GM23338 (cell line): ENCODE measurements at regions not wholly inside any gene's neighbourhood (a gene's known extent, or its start where the extent isn't known, plus 50 kb on each side); places are given as distances from the start of the nearest gene placed in this dataset.

Source experiments
- EZH2phosphoT487 ChIP-seq: fragments of 200-600 bp; sonication (generic); IDR thresholded peaks from one replicate; pipeline ENCODE4 v1.8.1; 2018; ENCODE audit warnings: antibody characterized with exemption; ENCODE audit not compliant: unreplicated experiment
- POLR2AphosphoS5 ChIP-seq: IDR thresholded peaks from 2 replicates; pipeline ENCODE4 v1.6.1; 2016; ENCODE audit warnings: antibody characterized with exemption, low read depth
- ZNF331 ChIP-seq: fragments of 250-450 bp; sonication (Bioruptor Pico); IDR thresholded peaks from 2 replicates; pipeline ENCODE4 v1.5.0; 2020; ENCODE audit warnings: low read depth, mild to moderate bottlenecking, moderate library complexity
- TF ChIP-seq, protein P1 (sequence below), 2 experiments: fragments of 200-600 bp in 1 of 2; sonication (generic) in 1 of 2; conservative IDR thresholded peaks; 2 replicates each; pipeline versions ENCODE4 v1.5.1 to v1.6.1; 2016 to 2017; ENCODE audit warnings: antibody characterized with exemption in 2 of 2, low read depth in 2 of 2, mild to moderate bottlenecking in 2 of 2, moderate library complexity in 1 of 2

DNA sequence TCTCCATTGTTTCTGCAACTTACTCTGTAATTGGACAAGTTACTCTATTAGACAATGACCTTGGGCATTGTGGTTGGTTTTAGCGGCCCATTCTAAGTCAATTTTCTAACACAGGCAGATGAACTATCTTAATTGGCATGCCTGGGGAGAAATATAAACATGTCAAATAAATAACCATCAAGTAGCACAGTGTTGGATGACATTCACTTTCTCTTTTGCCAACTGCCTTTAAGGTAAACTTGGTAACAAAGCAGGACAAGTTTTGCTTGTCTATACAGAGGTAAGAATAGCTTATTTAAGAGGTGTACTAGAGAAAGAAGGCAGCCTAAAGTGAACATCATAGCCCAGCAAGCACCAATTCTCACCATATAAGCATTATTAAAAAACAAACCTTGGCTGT, 599.6 kb downstream of the GBE1 start:
- TF ChIP-seq, protein P1, sequence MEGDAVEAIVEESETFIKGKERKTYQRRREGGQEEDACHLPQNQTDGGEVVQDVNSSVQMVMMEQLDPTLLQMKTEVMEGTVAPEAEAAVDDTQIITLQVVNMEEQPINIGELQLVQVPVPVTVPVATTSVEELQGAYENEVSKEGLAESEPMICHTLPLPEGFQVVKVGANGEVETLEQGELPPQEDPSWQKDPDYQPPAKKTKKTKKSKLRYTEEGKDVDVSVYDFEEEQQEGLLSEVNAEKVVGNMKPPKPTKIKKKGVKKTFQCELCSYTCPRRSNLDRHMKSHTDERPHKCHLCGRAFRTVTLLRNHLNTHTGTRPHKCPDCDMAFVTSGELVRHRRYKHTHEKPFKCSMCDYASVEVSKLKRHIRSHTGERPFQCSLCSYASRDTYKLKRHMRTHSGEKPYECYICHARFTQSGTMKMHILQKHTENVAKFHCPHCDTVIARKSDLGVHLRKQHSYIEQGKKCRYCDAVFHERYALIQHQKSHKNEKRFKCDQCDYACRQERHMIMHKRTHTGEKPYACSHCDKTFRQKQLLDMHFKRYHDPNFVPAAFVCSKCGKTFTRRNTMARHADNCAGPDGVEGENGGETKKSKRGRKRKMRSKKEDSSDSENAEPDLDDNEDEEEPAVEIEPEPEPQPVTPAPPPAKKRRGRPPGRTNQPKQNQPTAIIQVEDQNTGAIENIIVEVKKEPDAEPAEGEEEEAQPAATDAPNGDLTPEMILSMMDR (conservative IDR thresholded peaks at IDR 0.05; ENCODE audit: low read depth in 2 of 2), result no peak
- TF ChIP-seq POLR2AphosphoS5, result no peak
- TF ChIP-seq ZNF331 (CRISPR knock-in tag), result no peak
- no peak for TF ChIP-seq EZH2phosphoT487
